Peyer's patch (tissue), 4 donors: ENCODE measurements at regions not wholly inside any gene's neighbourhood (a gene's known extent, or its start where the extent isn't known, plus 50 kb on each side); places are given as distances from the start of the nearest gene placed in this dataset.

Experiments used
- CTCF ChIP-seq, 6 experiments: fragments of 450-650 bp in 4 of 6; fragments of 200-600 bp in 2 of 6; sonication (generic) in 1 of 6; IDR thresholded peaks; one replicate each; pipeline ENCODE4 v1.5.1; 2017 to 2019; ENCODE audit warnings: antibody characterized with exemption in 6 of 6, mild to moderate bottlenecking in 3 of 6, moderate library complexity in 1 of 6
- POLR2A ChIP-seq, 2 donors: fragments of 450-650 bp; IDR thresholded peaks; one replicate each; pipeline ENCODE4 v1.5.1; 2017; ENCODE audit warnings: antibody characterized with exemption in 2 of 2, mild to moderate bottlenecking in 2 of 2, moderate library complexity in 2 of 2

- TF ChIP-seq POLR2A (IDR thresholded peaks at IDR 0.05) (no peak), CTCF (IDR thresholded peaks at IDR 0.05) (no peak)
Observed at GRCh38 chr1:5595531-5596170, 396.6 kb downstream of the NPHP4 start.
